Activated T-cell treated with anti-CD3 and anti-CD28 coated beads, Interleukin-2, amount 50 U/mL, for 24 hours (primary cell): ENCODE measurements at regions not wholly inside any gene's neighbourhood (a gene's known extent, or its start where the extent isn't known, plus 50 kb on each side); places are given as distances from the start of the nearest gene placed in this dataset.
"Not testable (repeated sequence)": the region's sequence is repeated elsewhere in the genome, so short reads cannot be mapped to it uniquely, and the experiment has no call there.

Source experiments
- DNase-seq: peaks from one replicate; pipeline ENCODE4 v3.0.0-alpha.2; 2020
- H3K27ac Mint-ChIP-seq: 2 replicates; pipeline ENCODE4 v1.8.0; 2020; ENCODE audit warnings: mild to moderate bottlenecking, mixed read lengths
- H3K27me3 Mint-ChIP-seq: 2 replicates; pipeline ENCODE4 v1.8.0; 2020; ENCODE audit warnings: mixed read lengths
- H3K36me3 Mint-ChIP-seq: 2 replicates; pipeline ENCODE4 v1.8.0; 2020; ENCODE audit warnings: low read depth, mixed read lengths
- H3K4me1 Mint-ChIP-seq: 2 replicates; pipeline ENCODE4 v1.8.0; 2020; ENCODE audit warnings: low read depth, mixed read lengths
- H3K4me3 Mint-ChIP-seq: 2 replicates; pipeline ENCODE4 v1.8.0; 2020; ENCODE audit warnings: mild to moderate bottlenecking, moderate library complexity, mixed read lengths
- H3K9me3 Mint-ChIP-seq: 2 replicates; pipeline ENCODE4 v1.8.0; 2020; ENCODE audit warnings: mixed read lengths

GRCh38 chr7:131943211-131943610 lies 386.8 kb upstream of the PODXL start:
- Mint-ChIP-seq H3K27ac (no peak overlapping the region), H3K4me3 (no peak overlapping the region), H3K27me3 (peaks cover 48% of the 10 kb centered on the region), H3K4me1 (no peaks in the 10 kb centered on the region), H3K9me3 (no peaks in the 10 kb centered on the region), H3K36me3 (no peaks in the 10 kb centered on the region)
- no peak for DNase-seq

DNA sequence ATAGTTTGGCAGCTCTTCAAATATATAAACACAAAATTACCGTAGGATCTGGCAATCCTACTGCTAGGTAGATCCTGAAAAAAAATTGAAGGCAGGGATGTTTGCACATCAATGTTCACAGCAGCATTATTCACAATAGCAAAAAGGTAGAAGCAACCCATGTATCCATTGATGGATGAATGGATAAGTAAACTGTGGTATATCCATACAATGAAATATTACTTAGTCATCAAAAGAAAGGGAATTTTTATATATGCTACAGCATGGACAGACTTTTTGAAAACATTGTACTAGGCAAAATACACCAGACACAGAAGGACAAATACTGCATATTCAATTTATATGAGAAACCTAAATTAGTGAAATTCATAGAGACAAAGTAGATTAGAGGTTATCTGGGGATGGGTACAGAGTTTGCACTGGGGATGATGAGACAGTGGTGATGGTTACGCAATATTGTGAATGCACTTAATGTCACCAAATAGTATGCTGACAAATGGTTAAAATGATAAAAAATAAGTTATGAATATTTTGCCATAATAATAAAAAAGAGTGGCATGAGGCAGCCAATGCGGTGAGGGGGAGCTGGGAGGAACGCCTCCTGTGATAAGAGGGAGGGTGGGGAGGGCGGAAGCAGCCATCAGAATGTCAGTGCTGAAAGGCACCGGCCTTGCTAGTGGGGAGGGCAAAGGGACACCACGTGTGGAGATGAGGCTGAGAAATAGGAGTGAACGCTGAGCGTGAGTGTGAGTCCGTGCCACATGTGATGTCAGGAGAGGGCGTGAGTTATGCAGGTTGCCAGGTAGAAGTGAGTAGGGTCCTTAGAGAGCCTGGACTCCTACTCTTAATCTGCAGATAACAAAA lies 386.1 kb upstream of the PODXL start:
- no peak for DNase-seq
- Mint-ChIP-seq H3K27me3 (peaks cover 43% of the 10 kb centered on the region), H3K36me3 (no peaks in the 10 kb centered on the region), H3K9me3 (no peaks in the 10 kb centered on the region), H3K4me3 (no peak overlapping the region), H3K4me1 (no peaks in the 10 kb centered on the region), H3K27ac (no peak overlapping the region)

- no peaks in the 10 kb centered on the region for H3K36me3 Mint-ChIP-seq
- H3K9me3 Mint-ChIP-seq, result no peaks in the 10 kb centered on the region
- no peak overlapping the region for H3K27ac Mint-ChIP-seq
- DNase-seq, result no peak
- no peaks in the 10 kb centered on the region for H3K4me1 Mint-ChIP-seq
- no peak overlapping the region for H3K4me3 Mint-ChIP-seq
- peaks cover 35% of the 10 kb centered on the region for H3K27me3 Mint-ChIP-seq
Observed at GRCh38 chr7:131941291-131941690, 384.9 kb upstream of the PODXL start.

DNA sequence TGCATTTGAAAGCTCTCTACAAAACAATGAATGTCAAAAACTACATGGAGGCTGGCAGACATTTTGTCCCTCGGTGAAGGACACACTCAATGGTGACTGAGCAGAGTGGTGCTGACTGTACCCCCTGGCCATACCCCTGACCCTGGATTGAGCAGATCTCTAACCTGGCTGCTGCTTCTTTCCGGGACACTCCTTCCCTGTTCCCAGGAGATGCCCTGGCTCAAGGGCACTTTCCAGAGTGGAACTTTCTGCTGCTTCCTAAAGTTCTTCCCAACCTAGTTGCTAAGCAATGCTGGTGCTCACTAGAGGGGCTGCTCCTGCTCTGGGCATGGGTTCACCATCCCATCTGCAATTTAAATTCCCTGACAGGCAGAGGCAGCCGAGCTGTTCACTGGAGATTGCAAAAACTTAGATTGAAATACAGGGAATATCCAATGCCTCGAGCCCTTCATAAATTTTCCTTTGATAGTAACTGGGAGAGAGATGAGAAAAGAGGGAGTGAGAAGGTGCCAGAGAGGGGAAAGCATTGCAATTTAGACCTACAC lies 384.3 kb upstream of the PODXL start:
- Mint-ChIP-seq H3K36me3 (no peaks in the 10 kb centered on the region), H3K27ac (no peak overlapping the region), H3K9me3 (no peaks in the 10 kb centered on the region), H3K27me3 (peaks cover 30% of the 10 kb centered on the region), H3K4me1 (no peaks in the 10 kb centered on the region), H3K4me3 (no peak overlapping the region)
- no peak for DNase-seq

GRCh38 chr7:131938788-131939187 lies 382.4 kb upstream of the PODXL start:
- H3K4me1 Mint-ChIP-seq, H3K36me3 Mint-ChIP-seq, H3K27ac Mint-ChIP-seq, H3K4me3 Mint-ChIP-seq, DNase-seq, H3K9me3 Mint-ChIP-seq: not testable (repeated sequence)
- H3K27me3 Mint-ChIP-seq, result peaks cover 11% of the 10 kb centered on the region

GRCh38 chr7:131937868-131938267 lies 381.4 kb upstream of the PODXL start:
- Mint-ChIP-seq H3K36me3 (no peaks in the 10 kb centered on the region), H3K4me3 (no peak overlapping the region), H3K4me1 (no peaks in the 10 kb centered on the region), H3K27me3 (peaks cover 6% of the 10 kb centered on the region), H3K27ac (no peak overlapping the region), H3K9me3 (no peaks in the 10 kb centered on the region)
- no peak for DNase-seq

DNA sequence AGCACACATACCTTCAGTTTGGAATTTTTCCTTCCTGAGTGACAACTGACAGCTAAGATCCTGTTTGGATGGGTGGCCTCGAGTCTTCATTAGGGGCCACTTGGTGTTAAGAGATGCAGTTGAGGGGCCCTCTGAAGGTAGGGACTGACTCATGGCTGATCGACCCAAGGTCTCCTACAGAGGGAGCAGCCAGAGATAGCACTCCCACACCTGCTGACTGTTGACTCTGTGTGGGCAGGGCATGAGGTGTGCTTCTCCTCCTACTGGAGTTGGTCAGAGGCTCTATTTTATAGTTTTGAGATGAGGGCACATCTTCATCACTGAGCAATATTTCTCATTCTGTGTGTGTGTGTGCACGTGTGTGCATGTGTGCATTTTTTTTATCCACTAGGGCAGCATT lies 378.8 kb upstream of the PODXL start:
- Mint-ChIP-seq H3K27ac (no peak overlapping the region), H3K36me3 (no peaks in the 10 kb centered on the region), H3K9me3 (no peaks in the 10 kb centered on the region), H3K27me3 (peaks cover 3% of the 10 kb centered on the region), H3K4me1 (no peaks in the 10 kb centered on the region), H3K4me3 (no peak overlapping the region)
- no peak for DNase-seq

DNA sequence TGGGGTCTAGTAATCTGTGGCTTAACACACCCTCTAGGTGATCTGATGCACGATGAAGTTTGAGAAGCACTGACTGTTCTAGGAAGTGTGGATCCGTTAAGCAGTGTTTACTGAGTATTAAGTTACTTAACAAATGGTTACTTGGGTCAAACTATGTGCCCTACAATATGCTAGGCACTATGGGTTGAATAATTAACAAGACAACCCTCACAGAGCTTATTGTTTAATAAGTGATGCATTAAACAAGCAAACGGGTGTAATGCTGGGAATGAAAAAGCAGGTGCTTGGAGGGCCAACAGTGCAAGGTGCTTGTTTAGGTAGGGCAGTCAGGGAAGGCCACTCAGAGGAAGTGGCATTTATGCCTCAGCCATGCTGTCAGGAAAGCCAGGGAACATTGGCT lies 378.0 kb upstream of the PODXL start:
- no peaks in the 10 kb centered on the region for H3K4me1 Mint-ChIP-seq

DNA sequence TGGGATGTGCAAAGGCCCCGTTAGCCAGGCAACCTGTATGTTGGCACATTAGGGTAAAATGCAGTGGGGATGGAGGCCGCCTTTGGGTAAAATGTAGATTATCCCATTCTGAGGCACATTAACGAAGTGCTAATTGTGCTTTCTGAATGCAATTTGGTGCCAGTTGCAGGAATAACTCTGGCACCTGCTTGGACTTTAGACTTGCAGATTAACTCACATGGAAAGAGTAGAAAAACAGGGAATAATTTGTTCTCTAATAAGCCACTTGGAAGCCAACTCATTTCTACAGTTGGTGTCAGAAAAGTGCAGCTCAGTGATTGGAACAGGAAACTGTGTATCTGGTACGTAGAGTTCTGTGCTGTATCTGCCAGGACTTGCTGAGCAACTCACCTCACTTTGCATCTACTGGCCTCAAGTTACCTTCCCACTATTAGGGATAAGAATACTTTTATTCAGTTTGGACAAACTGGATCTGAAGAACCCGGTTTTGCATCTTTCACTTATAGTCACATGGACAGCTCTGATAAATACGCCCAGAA lies 377.4 kb upstream of the PODXL start:
- H3K9me3 Mint-ChIP-seq, result no peaks in the 10 kb centered on the region
- no peaks in the 10 kb centered on the region for H3K36me3 Mint-ChIP-seq
- no peak overlapping the region for H3K27ac Mint-ChIP-seq
- DNase-seq, result no peak
- no peaks in the 10 kb centered on the region for H3K4me1 Mint-ChIP-seq
- H3K4me3 Mint-ChIP-seq, result no peak overlapping the region
- peaks cover 3% of the 10 kb centered on the region for H3K27me3 Mint-ChIP-seq

More for the DNA sequence above, 378.0 kb upstream of the PODXL start:
- DNase-seq, result no peak
- Mint-ChIP-seq H3K27me3 (peaks cover 3% of the 10 kb centered on the region), H3K27ac (no peak overlapping the region), H3K4me3 (no peak overlapping the region), H3K9me3 (no peaks in the 10 kb centered on the region), H3K36me3 (no peaks in the 10 kb centered on the region)

- H3K4me3 Mint-ChIP-seq, H3K27ac Mint-ChIP-seq, H3K27me3 Mint-ChIP-seq: not testable (repeated sequence)
Observed at GRCh38 chr7:131933219-131933618, 376.8 kb upstream of the PODXL start.

GRCh38 chr7:131932271-131932670 lies 375.8 kb upstream of the PODXL start:
- Mint-ChIP-seq H3K4me1 (no peaks in the 10 kb centered on the region), H3K27ac (no peak overlapping the region), H3K9me3 (no peaks in the 10 kb centered on the region), H3K4me3 (no peak overlapping the region), H3K36me3 (no peaks in the 10 kb centered on the region), H3K27me3 (peaks cover 12% of the 10 kb centered on the region)
- no peak for DNase-seq

More at GRCh38 chr7:131933219-131933618, 376.8 kb upstream of the PODXL start:
- not testable (repeated sequence) for H3K4me1 Mint-ChIP-seq, H3K9me3 Mint-ChIP-seq, H3K36me3 Mint-ChIP-seq, DNase-seq

DNA sequence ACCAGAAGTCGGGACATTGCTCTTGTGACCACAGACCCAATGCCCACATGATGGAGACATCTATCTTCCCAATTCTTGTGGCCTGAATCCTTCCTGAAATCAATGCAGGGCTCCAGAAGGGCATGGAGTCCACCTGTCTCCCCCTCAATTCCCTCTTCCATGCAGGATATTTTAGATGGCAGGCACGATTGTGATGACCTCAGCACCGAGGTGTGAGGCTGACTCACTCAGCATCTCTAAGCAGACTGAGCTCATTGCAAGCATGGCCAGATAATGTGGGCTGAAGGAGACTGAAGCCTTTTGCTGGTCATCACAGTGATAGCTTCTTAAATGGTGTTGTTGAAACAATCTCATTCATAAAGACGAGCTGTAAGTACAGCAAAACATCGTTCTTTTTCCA lies 374.9 kb upstream of the PODXL start:
- no peak overlapping the region for H3K27ac Mint-ChIP-seq
- H3K4me3 Mint-ChIP-seq, result no peak overlapping the region
- H3K4me1 Mint-ChIP-seq, result no peaks in the 10 kb centered on the region
- DNase-seq, result no peak
- H3K9me3 Mint-ChIP-seq, result no peaks in the 10 kb centered on the region
- H3K36me3 Mint-ChIP-seq, result no peaks in the 10 kb centered on the region
- H3K27me3 Mint-ChIP-seq, result peaks cover 9% of the 10 kb centered on the region

DNA sequence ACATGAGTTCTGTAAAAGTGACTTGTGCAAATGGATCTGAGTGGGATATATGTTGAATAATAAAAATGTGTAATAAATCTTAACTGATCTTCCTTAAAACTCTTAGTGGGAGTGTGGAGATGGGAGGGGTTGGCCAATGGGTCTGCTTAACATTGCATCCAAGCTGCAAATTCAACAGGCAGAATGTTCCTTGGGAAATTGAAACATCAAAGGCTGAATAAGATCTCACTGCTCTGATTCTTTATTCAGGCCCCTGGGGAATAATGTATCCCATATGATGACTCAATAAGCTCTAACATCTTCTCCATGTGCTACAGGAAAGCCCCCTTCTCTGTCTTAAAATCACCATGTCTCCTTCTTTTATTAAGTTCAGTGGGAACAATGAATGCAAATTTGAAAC lies 373.2 kb upstream of the PODXL start:
- peaks cover 9% of the 10 kb centered on the region for H3K27me3 Mint-ChIP-seq
- H3K4me1 Mint-ChIP-seq, result no peaks in the 10 kb centered on the region
- no peak overlapping the region for H3K27ac Mint-ChIP-seq
- H3K36me3 Mint-ChIP-seq, result no peaks in the 10 kb centered on the region
- H3K9me3 Mint-ChIP-seq, result no peaks in the 10 kb centered on the region
- no peak overlapping the region for H3K4me3 Mint-ChIP-seq
- no peak for DNase-seq

DNA sequence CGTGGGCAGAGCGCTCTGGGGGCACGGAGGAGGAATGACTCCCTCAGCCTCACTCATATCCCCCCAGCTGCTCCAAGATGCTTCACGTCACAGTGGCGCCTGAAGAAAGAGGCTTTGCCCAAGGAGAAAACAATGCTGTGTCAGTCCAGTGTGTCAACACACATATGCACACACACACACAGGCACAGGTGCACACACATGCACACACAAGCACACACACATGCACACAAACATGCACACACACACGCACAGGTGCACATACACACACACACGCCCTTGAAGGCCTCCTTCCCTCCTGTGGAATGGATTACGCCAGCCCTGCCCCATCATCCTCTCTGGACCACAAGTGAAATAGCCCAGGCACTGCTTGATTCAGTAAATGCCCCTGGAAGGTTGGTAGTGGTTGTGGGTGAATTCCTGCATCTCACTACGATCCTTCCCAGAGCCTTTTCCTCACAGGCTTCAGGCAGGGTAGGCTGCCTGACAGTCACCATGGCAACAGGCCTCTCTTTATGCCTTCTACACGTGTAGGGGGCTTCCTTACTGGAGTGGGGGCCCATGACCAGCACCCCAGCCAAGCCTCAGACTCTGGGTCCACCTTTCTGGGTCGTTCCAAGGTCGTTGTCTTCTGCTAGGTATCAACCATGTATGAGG lies 371.5 kb upstream of the PODXL start:
- no peaks in the 10 kb centered on the region for H3K36me3 Mint-ChIP-seq
- no peak for DNase-seq
- H3K4me1 Mint-ChIP-seq, result no peaks in the 10 kb centered on the region
- H3K27me3 Mint-ChIP-seq, result peaks cover 9% of the 10 kb centered on the region
- peaks cover 1% of the 10 kb centered on the region for H3K9me3 Mint-ChIP-seq
- no peak overlapping the region for H3K4me3 Mint-ChIP-seq
- no peak overlapping the region for H3K27ac Mint-ChIP-seq

- Mint-ChIP-seq H3K4me1 (no peaks in the 10 kb centered on the region), H3K36me3 (no peaks in the 10 kb centered on the region), H3K27ac (no peak overlapping the region), H3K9me3 (peaks cover 1% of the 10 kb centered on the region), H3K27me3 (peaks cover 9% of the 10 kb centered on the region), H3K4me3 (no peak overlapping the region)
- no peak for DNase-seq
Observed at GRCh38 chr7:131925636-131926035, 369.2 kb upstream of the PODXL start.
